KOPT-K1 (cell line): ENCODE measurements at regions not wholly inside any gene's neighbourhood (a gene's known extent, or its start where the extent isn't known, plus 50 kb on each side); places are given as distances from the start of the nearest gene placed in this dataset.

Experiments used
- H3K27ac ChIP-seq: fragments of 200-600 bp; sonication (generic); 2 replicates; pipeline ENCODE4 v1.5.1; 2016; ENCODE audit warnings: antibody characterized with exemption, mild to moderate bottlenecking, low read depth, low read length; ENCODE audit not compliant: poor library complexity, severe bottlenecking
- H3K36me3 ChIP-seq: fragments of 200-600 bp; sonication (generic); 2 replicates; pipeline ENCODE4 v1.5.1; 2017; ENCODE audit warnings: antibody characterized with exemption, mild to moderate bottlenecking, low read length, moderate library complexity; ENCODE audit not compliant: insufficient read depth
- H3K9me3 ChIP-seq: fragments of 200-600 bp; sonication (generic); 2 replicates; pipeline ENCODE4 v1.5.1; 2017; ENCODE audit warnings: antibody characterized with exemption, low read length, mild to moderate bottlenecking; ENCODE audit not compliant: insufficient read depth, poor library complexity, severe bottlenecking

DNA sequence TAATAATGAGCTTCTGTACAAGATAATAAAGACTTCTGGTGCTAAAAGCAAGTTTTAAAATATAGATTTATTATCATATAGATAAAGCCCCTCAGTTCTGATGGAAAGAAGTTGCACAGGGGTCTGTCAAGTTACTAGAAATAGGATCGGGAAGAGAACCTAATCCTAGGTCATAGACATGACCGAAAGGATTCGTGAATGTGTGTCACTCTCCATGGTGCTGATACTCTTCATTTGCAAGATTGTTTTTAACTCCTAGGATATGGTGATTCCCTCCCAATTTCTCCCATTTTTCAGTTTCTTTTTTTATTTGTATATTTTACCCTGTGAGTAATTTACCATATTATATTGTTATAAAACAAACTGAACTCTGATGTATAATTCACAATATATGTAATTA is 58.9 kb upstream of the CTNNA2 start:
- H3K36me3 ChIP-seq, result no peaks in the 10 kb centered on the region
- H3K27ac ChIP-seq, result no peak overlapping the region
- no peaks in the 10 kb centered on the region for H3K9me3 ChIP-seq

DNA sequence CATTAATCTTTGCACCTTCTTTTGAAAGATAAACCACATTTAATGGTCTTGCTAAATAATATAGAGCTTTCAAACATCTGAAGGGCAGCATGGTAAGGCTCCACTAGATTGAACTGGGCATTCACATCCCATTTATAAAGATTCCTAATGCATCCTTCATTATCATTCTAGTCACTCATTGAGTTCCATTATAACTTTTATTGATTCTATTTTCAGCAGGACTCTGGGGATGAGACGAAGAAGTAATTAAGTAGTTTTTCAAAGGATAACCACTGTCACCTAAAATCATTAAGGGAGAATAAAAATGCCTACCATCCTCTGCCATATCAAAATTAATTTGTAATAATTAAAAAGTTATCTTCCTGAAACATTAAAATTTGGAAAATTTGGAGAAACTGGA is 60.2 kb upstream of the CTNNA2 start:
- Histone ChIP-seq H3K36me3 (no peaks in the 10 kb centered on the region), H3K9me3 (no peaks in the 10 kb centered on the region), H3K27ac (no peak overlapping the region)

DNA sequence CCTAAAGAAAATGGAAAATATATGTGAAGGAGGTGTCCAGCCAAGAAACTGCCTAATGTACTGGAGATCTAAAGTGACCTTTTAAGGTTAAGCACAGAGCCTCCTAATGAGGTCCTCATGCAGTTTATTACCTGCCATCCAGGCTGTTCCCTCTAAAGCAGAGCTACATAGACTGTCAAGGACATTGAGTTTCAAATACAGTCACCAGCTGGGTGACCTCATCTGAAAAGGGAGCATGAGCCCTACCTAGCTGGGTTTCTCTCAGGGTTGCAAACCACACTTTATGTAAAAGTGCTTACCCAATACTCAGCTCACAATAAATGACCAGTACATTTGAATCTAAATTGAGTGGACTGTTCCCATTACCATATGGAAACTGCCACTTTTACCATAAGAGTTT is 65.4 kb upstream of the CTNNA2 start:
- no peaks in the 10 kb centered on the region for H3K36me3 ChIP-seq
- H3K27ac ChIP-seq, result no peak overlapping the region
- no peaks in the 10 kb centered on the region for H3K9me3 ChIP-seq

DNA sequence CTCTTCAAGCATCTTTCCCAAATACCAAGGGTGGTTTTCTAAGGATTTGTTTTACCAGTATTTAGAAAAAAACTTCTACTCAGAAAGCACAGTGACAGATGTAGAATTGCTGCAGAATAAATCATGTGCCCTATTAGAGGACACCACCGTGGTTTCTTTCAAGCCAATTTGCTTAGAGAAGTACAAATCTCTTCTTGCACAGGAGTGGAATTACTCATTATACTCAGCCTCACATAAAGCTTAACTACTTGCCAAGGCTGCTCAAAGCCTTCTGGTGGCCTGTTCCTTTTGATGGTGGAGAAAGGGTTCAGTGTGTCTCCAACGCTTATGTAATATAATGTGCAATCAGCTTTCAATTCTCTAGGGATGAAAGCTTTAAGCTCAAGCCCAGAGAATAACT is 66.5 kb upstream of the CTNNA2 start:
- Histone ChIP-seq H3K36me3 (no peaks in the 10 kb centered on the region), H3K27ac (no peak overlapping the region), H3K9me3 (no peaks in the 10 kb centered on the region)

DNA sequence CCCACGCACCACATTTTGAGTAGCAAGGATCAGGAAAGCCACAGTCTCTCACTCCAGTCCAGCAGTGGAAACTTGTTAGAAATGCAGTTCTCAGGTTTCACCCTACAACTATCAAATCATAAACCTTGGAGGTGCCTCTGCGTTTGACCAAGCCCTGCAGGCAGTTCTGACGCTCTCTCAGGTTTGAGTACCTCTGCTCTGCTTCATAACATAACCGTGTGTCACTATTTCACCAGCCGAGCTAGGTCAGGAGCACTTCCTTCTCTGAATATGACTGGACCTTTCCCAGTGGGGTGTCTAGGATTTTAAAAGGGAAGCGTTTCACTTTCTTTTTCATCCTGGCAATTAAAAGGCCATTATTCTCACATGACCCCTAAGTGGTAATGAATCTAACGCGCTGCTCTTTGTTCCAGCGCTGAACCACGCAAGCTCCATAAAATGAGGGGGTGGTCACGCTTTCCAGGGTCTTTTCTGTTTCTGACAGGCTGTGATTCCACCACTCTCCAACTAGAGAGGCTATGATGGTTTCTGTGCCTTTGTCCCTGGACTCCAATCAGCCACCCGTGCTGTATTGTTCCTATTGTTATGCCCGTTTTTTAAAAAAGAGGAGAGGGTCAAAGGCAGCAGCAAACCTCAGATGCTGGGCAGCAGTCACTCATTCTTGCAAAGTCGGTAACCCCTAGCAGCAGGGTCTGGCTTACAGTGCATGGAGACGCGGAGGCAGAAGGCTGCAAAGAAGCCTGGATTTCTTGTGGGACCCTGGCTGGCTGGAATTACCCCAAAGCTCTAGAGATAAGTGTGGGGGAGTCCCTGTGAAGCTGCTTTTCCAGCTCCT is 75.2 kb upstream of the CTNNA2 start:
- no peak overlapping the region for H3K27ac ChIP-seq

DNA sequence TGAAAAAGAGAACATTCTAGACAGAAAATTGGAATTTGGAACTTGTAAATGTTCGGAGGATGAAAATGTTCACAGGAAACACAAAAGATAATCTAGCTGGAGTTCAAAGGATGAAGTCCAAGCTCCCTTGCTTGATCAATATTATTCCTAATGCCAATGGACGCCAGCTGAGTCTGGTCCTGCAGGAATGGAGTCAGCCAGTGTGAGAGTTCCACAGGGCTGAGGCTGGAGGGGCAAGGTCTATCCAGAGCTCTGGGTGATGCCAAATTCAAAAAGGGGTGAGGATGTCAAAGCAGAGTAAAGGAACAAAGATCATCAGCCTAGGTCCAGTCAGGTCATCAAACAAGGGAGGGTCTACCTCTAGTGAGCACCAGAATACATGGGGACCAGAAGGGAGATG is 78.5 kb upstream of the CTNNA2 start:
- Histone ChIP-seq H3K36me3 (no peaks in the 10 kb centered on the region), H3K9me3 (no peaks in the 10 kb centered on the region), H3K27ac (no peak overlapping the region)

More for the DNA sequence above, 75.2 kb upstream of the CTNNA2 start:
- H3K9me3 ChIP-seq, result no peaks in the 10 kb centered on the region
- no peaks in the 10 kb centered on the region for H3K36me3 ChIP-seq

DNA sequence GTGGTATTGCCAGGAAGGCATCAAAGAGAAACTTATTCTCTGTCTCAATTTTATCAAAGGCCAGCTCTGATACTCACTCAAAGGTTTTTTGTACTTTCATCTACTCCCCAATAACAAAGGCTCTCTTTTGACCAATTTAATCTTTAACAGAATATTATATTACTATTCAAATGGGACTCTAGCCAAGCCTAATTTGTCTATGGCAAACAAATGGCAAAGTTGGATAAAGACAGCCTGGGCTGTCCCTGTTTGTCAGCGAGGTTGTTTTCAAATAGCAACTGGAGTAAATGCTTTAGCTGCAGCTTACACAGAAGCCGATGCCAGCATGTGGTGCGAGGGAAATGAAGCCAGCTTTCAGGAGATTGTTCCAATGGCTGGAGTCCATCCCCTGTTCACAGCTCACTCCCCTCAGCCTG is 80.1 kb upstream of the CTNNA2 start:
- H3K36me3 ChIP-seq, result no peaks in the 10 kb centered on the region
- H3K27ac ChIP-seq, result no peak overlapping the region
- H3K9me3 ChIP-seq, result no peaks in the 10 kb centered on the region

DNA sequence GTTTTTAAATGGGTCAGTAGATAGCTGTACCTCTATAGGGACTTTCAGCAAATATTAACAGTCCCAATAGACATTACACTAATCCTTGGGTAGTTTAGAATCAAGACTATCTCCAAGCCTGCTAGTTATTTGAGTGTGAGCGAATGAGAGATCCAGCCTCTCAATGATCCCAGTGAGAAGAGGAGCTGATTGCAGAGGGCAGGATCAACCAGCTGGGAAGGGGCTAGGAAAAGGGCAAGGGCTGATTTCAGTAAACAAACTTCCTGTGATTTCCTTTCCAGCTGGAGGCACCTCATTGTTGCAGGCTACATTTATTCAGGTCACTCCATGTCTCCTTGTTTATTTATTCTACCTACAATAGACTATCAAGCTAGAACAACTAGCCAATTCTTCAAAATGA is 84.1 kb upstream of the CTNNA2 start:
- Histone ChIP-seq H3K36me3 (no peaks in the 10 kb centered on the region), H3K9me3 (no peaks in the 10 kb centered on the region), H3K27ac (no peak overlapping the region)

DNA sequence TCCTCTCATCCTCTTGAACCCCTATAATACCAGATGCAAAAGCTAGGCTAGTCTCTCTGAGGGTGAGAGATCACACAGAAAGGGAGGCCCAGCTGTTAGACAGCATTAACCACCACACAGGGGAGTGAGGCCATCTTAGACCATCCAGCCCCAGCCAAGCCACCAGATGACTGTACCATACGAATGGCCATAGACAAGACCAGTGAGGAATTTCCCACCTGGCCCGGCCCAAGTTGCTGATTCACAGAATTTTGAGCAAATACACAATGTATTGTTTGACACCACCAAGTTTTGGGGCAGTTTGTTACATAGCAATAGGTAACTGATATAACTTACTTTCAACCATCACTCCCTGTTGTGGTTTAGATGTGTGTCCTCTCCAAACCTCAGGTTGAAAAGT is 98.2 kb upstream of the CTNNA2 start:
- no peaks in the 10 kb centered on the region for H3K9me3 ChIP-seq
- no peak overlapping the region for H3K27ac ChIP-seq
- H3K36me3 ChIP-seq, result no peaks in the 10 kb centered on the region

DNA sequence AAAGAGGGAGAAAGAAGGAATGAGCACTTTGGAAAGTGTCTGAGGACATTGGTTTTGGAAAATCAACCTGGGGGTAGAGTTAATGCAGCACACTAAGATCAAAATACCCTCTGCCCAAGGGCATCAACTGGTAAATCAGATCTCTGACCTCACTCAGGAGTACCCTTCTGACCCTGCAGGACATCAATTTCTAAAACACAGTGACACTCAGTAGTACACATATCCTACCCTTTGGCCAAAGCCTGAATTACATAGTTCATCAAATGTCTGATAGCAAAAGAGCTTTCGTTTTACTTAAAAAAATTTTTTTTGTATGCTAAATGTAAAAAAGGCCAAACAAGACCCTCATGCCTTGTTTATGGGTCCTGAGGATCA is 118.4 kb upstream of the CTNNA2 start:
- no peaks in the 10 kb centered on the region for H3K9me3 ChIP-seq
- H3K36me3 ChIP-seq, result no peaks in the 10 kb centered on the region
- H3K27ac ChIP-seq, result no peak overlapping the region

DNA sequence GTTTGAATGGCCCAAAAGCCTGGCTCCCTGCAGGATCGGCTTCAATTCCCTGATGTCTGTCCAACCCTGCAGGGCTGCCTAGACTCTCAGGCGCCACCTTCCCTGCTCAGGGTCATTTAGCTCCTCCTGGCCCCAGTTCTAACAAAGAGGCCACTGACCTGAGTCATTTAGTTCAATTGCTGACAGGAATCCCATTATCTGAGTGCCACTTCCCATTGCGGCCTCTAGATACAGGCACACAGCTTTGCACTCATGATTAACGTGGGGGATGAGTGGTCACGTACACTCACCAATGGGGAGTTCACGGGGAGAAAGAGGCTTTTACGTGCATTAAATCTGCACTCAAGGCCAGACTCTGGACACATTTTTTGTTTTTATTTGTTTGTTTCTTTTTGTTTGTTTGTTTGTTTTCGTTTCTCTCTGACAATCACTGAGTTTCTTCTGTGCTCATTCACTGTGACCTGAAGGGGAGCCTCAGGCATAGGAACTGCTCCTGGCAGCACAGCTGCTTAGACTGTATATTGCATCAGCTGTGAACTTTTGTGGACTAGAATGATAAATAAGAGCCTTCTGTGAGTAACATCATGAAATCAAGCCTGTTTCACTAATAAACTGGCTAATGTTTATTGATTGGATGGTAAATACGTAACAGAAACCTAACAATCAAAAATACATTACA is 118.9 kb upstream of the CTNNA2 start:
- Histone ChIP-seq H3K36me3 (no peaks in the 10 kb centered on the region), H3K27ac (no peak overlapping the region)

DNA sequence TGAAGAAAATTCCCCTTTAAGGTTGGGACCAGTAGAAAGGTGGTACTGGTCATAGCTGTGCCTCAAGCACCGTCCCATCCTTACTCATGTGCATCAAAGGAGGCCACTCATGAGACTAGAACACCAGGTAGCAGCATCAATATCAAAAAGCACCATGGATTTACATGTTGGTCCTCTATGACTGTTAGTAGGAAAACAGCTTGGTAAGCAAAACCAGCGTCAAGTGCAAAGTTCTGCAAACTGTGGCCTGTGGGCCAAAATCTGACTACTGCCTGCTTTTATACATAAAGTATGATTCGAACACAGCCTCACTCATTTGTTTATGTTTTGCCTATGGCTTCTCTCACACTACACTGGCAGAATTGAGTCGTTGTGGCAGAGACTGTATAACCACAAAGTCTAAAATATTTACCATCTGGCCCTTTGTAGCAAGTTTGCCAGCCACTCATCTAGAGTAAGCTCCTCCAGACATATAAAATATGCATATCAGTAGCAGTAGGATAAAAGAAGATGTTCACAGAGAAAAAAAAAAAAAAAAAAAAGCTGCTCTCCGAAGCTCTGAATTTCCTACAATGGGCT is 119.7 kb upstream of the CTNNA2 start:
- Histone ChIP-seq H3K9me3 (no peaks in the 10 kb centered on the region), H3K27ac (no peak overlapping the region), H3K36me3 (no peaks in the 10 kb centered on the region)

More for the DNA sequence above, 118.9 kb upstream of the CTNNA2 start:
- H3K9me3 ChIP-seq, result no peaks in the 10 kb centered on the region

DNA sequence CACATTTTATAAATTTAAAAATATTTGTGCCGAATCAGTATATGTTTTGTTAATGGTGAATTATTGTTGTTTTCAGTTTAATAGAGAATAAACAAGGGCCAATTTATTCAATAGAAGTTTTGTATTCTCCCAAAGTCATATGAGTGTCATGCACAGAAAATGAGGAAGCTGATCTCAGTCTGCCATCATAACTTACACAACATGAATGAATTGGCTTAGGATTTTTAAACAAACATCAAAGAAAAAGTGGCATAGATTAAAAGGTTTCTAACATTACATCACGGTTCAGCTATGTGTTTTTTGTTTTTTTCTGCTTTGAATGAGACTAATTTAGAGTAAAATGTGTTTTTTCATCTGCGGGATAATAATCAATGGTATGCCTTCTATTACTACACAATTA is 123.4 kb upstream of the CTNNA2 start:
- no peak overlapping the region for H3K27ac ChIP-seq
- H3K36me3 ChIP-seq, result no peaks in the 10 kb centered on the region
- H3K9me3 ChIP-seq, result no peaks in the 10 kb centered on the region

DNA sequence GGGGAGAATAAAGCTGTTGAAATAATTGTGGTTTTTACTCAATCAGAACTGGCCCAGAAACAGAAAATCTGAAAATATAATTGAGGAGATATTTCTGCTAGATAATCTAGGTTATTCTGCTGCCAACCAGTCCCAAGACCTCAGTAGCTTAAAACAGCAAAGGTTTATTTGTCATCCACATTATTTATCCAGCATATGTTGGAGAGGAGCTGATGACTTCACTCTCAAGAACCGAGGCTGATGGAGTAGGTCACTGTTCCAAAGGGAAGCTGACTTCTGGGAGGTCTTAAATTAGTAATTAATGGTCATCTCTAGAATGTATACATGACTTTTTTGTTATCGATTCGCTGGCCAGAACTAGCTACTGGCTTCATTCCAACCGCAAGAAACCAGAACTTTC is 124.8 kb upstream of the CTNNA2 start:
- Histone ChIP-seq H3K36me3 (no peaks in the 10 kb centered on the region), H3K9me3 (no peaks in the 10 kb centered on the region), H3K27ac (no peak overlapping the region)

DNA sequence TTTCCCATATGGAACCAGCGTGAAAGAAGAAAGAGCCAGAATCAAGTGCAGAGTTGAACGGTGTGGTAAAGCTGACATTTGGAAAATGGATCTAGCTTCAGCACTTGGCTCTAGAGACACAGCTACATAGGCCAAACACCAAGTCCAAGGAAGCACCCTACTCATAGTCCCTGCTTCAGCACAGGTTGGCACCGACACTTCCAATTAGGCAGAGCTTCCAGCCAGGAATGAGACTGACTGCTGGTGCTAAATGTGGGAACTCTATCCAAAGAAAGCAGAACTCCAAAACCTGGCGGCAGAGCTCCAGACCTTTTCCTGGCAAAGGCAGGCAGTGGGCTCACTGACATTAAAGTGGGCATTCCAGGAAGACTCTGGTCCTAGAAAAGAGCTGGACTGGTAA is 125.4 kb upstream of the CTNNA2 start:
- H3K9me3 ChIP-seq, result no peaks in the 10 kb centered on the region
- no peak overlapping the region for H3K27ac ChIP-seq
- H3K36me3 ChIP-seq, result no peaks in the 10 kb centered on the region

DNA sequence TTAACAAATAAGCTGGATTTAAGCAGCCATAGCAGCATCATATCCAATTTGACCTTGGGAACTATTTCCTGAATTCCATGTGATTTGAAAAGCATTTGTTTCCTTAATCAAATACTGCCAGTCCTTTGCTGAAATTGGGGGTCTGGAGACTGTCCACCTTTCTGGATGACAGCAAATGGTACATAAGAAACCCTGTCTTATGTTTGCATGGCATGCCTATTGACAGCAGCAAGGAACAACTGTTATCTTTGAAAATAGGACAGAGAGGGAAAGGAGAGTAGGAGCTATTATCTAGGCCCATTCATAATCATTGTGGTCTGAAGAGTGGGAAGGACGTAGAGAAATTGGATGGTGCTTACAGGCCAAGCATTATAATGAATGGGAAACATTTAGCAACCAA is 129.2 kb upstream of the CTNNA2 start:
- Histone ChIP-seq H3K27ac (no peak overlapping the region), H3K36me3 (no peaks in the 10 kb centered on the region), H3K9me3 (no peaks in the 10 kb centered on the region)
